GM10266 (cell line): ENCODE measurements at regions not wholly inside any gene's neighbourhood (a gene's known extent, or its start where the extent isn't known, plus 50 kb on each side); places are given as distances from the start of the nearest gene placed in this dataset.

Experiments used
- DNase-seq: peaks from one replicate; pipeline ENCODE4 v3.0.0; 2012; ENCODE audit errors: extremely low spot score
- TF ChIP-seq, protein P1 (sequence below): IDR thresholded peaks from 2 replicates; pipeline ENCODE4 v1.5.1; 2012; ENCODE audit warnings: mild to moderate bottlenecking, low read depth; ENCODE audit not compliant: control insufficient read depth, insufficient read depth; ENCODE audit errors: missing control alignments

DNA sequence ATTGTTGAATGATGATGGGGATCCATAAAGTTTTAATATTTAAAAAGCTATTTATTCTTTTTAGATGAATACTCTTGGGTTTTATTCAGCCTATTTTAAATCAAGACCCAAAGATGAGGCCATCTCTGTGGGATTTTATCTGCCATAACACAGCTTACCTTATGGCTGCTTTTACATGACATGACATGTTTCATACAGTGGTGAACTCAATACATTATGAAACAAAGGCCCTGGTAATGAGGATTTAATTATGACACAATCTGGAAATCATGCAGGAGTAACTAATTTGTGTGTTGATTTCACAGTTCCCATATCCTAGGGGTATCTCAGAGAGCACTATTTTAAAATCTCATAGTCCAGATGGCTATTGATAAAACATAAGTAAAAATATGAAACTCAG is 661.8 kb upstream of the FZD8 start:
- TF ChIP-seq, protein P1, sequence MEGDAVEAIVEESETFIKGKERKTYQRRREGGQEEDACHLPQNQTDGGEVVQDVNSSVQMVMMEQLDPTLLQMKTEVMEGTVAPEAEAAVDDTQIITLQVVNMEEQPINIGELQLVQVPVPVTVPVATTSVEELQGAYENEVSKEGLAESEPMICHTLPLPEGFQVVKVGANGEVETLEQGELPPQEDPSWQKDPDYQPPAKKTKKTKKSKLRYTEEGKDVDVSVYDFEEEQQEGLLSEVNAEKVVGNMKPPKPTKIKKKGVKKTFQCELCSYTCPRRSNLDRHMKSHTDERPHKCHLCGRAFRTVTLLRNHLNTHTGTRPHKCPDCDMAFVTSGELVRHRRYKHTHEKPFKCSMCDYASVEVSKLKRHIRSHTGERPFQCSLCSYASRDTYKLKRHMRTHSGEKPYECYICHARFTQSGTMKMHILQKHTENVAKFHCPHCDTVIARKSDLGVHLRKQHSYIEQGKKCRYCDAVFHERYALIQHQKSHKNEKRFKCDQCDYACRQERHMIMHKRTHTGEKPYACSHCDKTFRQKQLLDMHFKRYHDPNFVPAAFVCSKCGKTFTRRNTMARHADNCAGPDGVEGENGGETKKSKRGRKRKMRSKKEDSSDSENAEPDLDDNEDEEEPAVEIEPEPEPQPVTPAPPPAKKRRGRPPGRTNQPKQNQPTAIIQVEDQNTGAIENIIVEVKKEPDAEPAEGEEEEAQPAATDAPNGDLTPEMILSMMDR = no peak
- DNase-seq = no peak

DNA sequence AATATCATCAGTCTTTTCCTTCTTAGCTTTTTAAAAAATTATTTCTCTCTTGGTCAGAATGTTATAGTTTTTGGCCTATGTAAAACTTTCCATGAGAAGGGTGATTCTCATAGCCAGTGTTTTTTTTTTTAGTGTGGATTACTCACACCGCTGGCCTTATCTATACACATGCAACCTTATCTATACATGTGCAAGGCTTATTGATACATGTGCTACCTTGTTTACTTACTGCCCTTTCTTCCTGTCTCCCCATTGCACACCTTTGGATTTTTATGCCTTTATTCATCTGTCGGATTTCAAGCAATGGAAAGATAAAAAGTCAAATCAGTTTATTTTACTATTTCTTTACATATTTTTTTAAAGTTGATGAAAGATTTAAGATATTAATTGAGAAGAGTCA is 660.0 kb upstream of the FZD8 start:
- no peak for DNase-seq
- TF ChIP-seq, protein P1 = no peak

DNA sequence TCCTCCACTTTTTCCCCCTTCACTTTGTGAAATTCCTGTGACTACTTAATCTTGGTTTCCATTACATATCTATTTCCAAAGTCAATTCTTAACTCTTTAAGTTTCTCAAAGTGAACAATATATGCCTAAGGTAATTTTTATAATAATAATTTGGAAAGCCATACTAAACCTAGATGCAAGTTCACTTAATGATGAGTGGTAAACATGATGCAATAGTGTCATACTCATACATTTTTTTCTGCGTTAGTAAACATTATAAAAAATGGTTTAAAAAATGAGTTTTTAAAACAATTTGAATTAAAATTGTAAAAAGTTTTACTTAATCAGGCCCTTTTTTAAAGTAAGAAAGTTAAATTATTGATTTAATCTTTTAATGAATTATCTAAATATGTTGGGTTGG is 659.4 kb upstream of the FZD8 start:
- DNase-seq = no peak
- TF ChIP-seq, protein P1 = no peak

DNA sequence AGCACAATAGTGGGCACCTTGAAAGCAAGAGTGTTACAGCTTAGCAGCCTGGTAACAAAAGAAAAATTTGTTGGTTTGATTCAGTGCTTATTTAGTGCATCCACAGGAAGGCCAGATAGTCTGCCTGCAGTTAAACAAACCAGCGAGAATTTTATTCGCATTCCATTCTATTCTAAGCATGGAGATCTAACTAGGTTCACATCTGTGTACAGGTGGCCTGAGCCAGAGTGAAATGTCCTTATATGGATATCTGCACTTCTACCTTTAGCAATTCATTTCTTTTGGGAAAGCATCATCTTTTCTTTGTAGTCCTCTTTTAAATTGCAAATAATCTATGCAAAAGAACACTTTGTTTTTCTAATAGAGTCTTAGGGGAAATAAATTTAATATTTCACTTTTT is 659.0 kb upstream of the FZD8 start:
- DNase-seq = no peak
- TF ChIP-seq, protein P1 = no peak

DNA sequence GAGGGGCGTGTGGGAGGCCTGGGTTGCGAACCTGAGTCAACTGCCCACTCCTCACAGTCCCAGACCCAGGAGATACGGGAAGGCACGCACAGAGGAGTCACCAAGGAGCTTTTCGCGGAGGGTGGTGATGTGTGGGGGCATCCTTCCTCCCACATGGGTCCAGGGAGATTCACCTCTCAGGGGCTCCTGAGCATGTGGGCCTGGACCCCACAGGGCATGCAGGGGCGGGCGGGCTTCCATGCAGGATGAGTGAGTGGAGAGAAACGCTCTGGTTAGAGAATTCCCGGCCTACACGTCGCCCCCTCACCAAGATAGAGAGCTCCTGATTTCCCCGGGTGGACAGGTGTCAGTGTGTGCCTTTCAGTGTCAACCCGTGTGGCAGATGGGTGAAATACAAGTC is 641.7 kb upstream of the FZD8 start:
- TF ChIP-seq, protein P1 = no peak
- no peak for DNase-seq

DNA sequence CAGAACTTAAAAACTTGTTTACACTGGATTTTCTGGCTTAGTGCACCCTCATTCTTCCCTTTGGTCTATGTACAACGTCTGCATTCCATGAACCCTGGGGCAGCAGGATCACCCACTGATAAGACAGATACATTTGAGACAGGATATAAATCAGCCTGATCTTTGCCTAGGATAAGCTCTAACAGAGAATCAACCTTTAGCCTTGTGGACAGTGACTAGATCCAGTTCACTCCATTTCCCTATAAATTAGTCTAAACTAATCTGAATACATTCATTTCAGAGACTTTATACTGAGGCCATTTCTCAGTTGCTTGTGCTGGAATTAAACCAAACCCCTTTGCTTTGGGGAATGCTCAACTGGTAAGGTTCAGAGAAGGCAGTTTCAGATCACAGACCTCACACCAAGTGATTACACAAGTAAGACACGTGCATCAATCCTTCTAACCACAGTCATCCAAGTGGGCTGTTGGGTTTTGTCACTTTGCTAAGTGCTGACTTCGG is 639.8 kb upstream of the FZD8 start:
- TF ChIP-seq, protein P1 = no peak

DNA sequence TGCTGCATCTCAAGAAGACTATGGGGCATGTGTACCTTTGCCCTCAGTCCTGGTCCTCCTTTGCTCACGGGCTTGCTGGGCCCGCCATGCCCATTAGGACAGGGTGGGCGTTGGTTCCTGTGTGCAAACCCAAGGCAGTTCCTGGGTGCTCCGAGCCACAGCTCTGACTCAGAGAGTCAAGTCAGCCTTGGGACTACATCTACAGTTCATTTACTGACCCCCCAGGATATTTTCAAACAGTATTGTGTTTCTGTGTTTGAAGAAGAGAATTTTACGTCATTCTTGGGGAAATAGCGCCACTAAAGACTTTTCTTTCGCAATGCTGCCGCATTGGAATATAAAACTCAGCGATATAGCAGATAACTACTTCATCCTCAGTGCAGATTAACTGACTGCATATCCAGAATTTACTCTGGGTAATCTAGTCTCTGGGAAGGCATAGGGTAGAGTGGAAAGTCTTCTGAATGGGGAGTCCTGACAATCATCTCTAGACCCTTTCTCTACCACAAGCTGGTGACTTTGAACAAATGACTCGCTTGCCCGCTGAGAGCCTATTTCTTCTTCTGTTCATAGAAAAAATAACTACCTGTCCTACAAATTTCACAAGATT is 638.9 kb upstream of the FZD8 start:
- no peak for DNase-seq
- TF ChIP-seq, protein P1 = no peak

More for the DNA sequence above, 639.8 kb upstream of the FZD8 start:
- no peak for DNase-seq
